ENCODE measurements at regions not wholly inside any gene's neighbourhood (a gene's known extent, or its start where the extent isn't known, plus 50 kb on each side); places are given as distances from the start of the nearest gene placed in this dataset.

DNA sequence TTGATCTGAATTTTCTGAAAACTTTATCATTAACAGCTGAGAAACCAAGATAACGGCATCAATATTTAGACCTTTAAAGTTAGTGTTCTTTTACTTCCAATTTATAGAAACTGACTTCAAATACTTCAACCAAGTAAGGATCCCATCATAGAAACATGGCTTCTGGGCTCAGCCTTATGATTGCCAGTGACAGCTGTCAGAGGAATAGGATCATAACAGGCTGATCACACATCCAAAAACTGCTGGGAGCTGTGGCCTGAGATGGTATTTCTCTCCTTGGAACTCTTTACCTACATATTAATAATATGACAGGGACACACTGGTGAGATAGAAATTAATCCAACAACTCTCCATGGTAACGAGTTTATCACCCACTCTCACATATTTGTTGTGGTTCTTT is 448.3 kb upstream of the NMUR2 start:
- Histone ChIP-seq H3K4me1 (no peaks in the 10 kb centered on the region), H3K27ac (no peak overlapping the region), H3K4me2 (no peak overlapping the region), H3K4me3 (no peak overlapping the region), H3K9me3 (no peaks in the 10 kb centered on the region)
- TF ChIP-seq ZC3H11A (IDR thresholded peaks at IDR 0.05) (no peak), ESRRA (IDR thresholded peaks at IDR 0.05; ENCODE audit: borderline replicate concordance, low read length) (no peak), RNF2 (IDR thresholded peaks at IDR 0.05; ENCODE audit: borderline replicate concordance, low read depth) (no peak), NPAS2 (CRISPR knock-in tag; IDR thresholded peaks at IDR 0.05; ENCODE audit: borderline replicate concordance) (no peak)
- ATAC-seq: no peak
- DNase-seq (ENCODE audit: low read depth in 1 of 2, low spot score in 1 of 2): no peak
- no peak for FAIRE-seq
- CTCF ChIA-PET: no interaction called here
- POLR2A ChIA-PET: no interaction called here
- WGBS (ENCODE audit: missing lambda C conversion rate): 1% methylated on average over 2 of the region's 2 CpGs

DNA sequence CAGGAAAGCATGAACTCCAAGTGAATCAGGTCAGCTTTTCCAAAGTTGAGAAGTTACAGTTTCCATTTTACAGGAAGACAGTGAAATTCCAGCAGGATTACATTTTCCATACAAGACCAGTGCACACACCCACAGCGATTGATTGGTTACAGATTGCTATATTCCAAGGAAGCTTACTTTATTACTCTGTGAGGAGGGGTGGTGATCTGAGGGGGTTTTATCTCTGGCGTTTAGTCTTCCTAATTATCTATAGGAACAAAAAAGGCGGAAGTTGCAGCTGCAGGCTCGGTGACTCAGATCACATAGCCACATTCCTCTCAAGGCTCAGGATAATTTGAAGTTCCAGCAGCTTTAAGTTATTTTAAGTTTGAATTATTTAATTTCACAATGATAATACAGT is 450.4 kb upstream of the NMUR2 start:
- DNase-seq (ENCODE audit: low read depth in 1 of 2, low spot score in 1 of 2) (no peak), ATAC-seq (no peak), FAIRE-seq (no peak)
- Histone ChIP-seq H3K4me1 (no peaks in the 10 kb centered on the region), H3K4me2 (no peak overlapping the region), H3K9me3 (no peaks in the 10 kb centered on the region), H3K4me3 (no peak overlapping the region), H3K27ac (no peak overlapping the region)
- ChIA-PET CTCF (no interaction called here), POLR2A (no interaction called here)
- TF ChIP-seq CHD2 (IDR thresholded peaks at IDR 0.05; ENCODE audit: low read length, partially characterized antibody) (no peak), FOXS1 (CRISPR knock-in tag; IDR thresholded peaks at IDR 0.05) (no peak), ESRRA (IDR thresholded peaks at IDR 0.05; ENCODE audit: borderline replicate concordance, low read length) (no peak), ZSCAN20 (CRISPR knock-in tag; IDR thresholded peaks at IDR 0.05) (no peak), CBX8 (IDR thresholded peaks at IDR 0.05) (no peak), RARB (CRISPR knock-in tag; IDR thresholded peaks at IDR 0.05) (no peak), CBX2 (IDR thresholded peaks at IDR 0.05; ENCODE audit: borderline replicate concordance, low read depth) (no peak), HOXA7 (CRISPR knock-in tag; IDR thresholded peaks at IDR 0.05) (no peak)
- TF ChIP-seq, protein P1, sequence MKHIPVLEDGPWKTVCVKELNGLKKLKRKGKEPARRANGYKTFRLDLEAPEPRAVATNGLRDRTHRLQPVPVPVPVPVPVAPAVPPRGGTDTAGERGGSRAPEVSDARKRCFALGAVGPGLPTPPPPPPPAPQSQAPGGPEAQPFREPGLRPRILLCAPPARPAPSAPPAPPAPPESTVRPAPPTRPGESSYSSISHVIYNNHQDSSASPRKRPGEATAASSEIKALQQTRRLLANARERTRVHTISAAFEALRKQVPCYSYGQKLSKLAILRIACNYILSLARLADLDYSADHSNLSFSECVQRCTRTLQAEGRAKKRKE (CRISPR knock-in tag; IDR thresholded peaks at IDR 0.05; ENCODE audit: low read depth): no peak
- WGBS (ENCODE audit: missing lambda C conversion rate): 14% methylated on average over 4 of the region's 4 CpGs

DNA sequence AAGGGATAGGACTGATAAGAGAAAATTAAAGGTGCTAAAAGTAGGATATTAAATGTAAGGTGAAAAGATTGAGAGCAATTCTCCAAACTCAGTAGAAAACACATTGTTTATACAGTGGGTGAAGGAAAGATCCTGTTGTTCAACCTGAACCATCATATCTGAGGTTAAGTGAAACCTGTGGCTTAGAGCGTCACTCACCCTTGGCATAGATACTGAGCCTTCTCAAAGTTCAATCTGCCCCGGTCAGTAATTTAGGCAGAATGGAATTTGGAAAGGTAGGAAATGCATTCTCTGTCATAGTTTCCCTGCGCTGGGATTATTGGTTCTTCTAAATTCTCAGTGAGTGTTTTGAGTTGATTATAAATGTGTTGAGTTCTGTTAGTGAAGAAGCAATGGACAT is 456.2 kb upstream of the NMUR2 start:
- 9% methylated on average over 3 of the region's 3 CpGs for WGBS (ENCODE audit: missing lambda C conversion rate)
- Histone ChIP-seq H3K4me2 (no peak overlapping the region), H3K4me1 (no peaks in the 10 kb centered on the region), H3K9me3 (no peaks in the 10 kb centered on the region), H3K4me3 (no peak overlapping the region), H3K27ac (no peak overlapping the region)
- DNase-seq (ENCODE audit: low read depth in 1 of 2, low spot score in 1 of 2): no peak
- TF ChIP-seq EHF (CRISPR knock-in tag; IDR thresholded peaks at IDR 0.05) (no peak), CEBPB (IDR thresholded peaks at IDR 0.05) (no peak)
- ChIA-PET CTCF (no interaction called here), POLR2A (no interaction called here)
- no peak for ATAC-seq
- FAIRE-seq: no peak

DNA sequence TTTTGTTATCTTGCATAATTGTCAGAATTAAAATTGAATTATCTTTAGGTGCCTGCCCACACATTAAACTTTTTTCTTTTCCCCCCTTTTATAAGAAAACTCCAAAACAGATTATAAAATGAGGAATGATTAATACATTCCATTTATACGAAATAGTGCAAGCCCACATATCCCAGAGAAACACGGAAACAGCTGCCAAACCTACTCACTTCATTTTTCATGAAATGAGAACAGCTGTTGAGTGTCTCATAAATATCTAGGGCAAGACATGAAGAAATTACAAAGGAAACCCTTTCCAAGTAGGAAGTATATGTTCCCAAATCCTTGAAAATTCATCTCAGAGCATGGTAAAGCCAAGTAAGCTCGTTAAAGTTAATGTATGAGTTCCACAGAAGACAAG is 459.4 kb upstream of the NMUR2 start:
- Histone ChIP-seq H3K4me3 (no peak overlapping the region), H3K4me1 (no peaks in the 10 kb centered on the region), H3K9me3 (no peaks in the 10 kb centered on the region), H3K4me2 (no peak overlapping the region), H3K27ac (no peak overlapping the region)
- ATAC-seq (no peak), DNase-seq (ENCODE audit: low read depth in 1 of 2, low spot score in 1 of 2) (no peak), FAIRE-seq (no peak)
- ChIA-PET POLR2A (no interaction called here), CTCF (no interaction called here)
- TF ChIP-seq, protein P1 (CRISPR knock-in tag; IDR thresholded peaks at IDR 0.05; ENCODE audit: low read depth): no peak
- TF ChIP-seq CHD4 (IDR thresholded peaks at IDR 0.05; ENCODE audit: borderline replicate concordance) (no peak), RARB (CRISPR knock-in tag; IDR thresholded peaks at IDR 0.05) (no peak), EHF (CRISPR knock-in tag; IDR thresholded peaks at IDR 0.05) (no peak), MAZ (IDR thresholded peaks at IDR 0.05; ENCODE audit: borderline replicate concordance, low read depth, low read length) (no peak), PHF8 (IDR thresholded peaks at IDR 0.05; ENCODE audit: borderline replicate concordance, low read depth) (no peak), ESRRA (IDR thresholded peaks at IDR 0.05; ENCODE audit: borderline replicate concordance, low read length) (no peak), HDAC2 (IDR thresholded peaks at IDR 0.05) (no peak), FOSL2 (IDR thresholded peaks at IDR 0.05) (no peak), FOSL2 (CRISPR knock-in tag; IDR thresholded peaks at IDR 0.05) (no peak), EP300 (IDR thresholded peaks at IDR 0.05) (no peak), JUNB (IDR thresholded peaks at IDR 0.05) (no peak), POLR2A (IDR thresholded peaks at IDR 0.05; ENCODE audit: low read length) (no peak)
- TF ChIP-seq, protein P2, sequence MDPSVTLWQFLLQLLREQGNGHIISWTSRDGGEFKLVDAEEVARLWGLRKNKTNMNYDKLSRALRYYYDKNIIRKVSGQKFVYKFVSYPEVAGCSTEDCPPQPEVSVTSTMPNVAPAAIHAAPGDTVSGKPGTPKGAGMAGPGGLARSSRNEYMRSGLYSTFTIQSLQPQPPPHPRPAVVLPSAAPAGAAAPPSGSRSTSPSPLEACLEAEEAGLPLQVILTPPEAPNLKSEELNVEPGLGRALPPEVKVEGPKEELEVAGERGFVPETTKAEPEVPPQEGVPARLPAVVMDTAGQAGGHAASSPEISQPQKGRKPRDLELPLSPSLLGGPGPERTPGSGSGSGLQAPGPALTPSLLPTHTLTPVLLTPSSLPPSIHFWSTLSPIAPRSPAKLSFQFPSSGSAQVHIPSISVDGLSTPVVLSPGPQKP (IDR thresholded peaks at IDR 0.05; ENCODE audit: low read depth, low read length): no peak
- TF ChIP-seq, protein P3, sequence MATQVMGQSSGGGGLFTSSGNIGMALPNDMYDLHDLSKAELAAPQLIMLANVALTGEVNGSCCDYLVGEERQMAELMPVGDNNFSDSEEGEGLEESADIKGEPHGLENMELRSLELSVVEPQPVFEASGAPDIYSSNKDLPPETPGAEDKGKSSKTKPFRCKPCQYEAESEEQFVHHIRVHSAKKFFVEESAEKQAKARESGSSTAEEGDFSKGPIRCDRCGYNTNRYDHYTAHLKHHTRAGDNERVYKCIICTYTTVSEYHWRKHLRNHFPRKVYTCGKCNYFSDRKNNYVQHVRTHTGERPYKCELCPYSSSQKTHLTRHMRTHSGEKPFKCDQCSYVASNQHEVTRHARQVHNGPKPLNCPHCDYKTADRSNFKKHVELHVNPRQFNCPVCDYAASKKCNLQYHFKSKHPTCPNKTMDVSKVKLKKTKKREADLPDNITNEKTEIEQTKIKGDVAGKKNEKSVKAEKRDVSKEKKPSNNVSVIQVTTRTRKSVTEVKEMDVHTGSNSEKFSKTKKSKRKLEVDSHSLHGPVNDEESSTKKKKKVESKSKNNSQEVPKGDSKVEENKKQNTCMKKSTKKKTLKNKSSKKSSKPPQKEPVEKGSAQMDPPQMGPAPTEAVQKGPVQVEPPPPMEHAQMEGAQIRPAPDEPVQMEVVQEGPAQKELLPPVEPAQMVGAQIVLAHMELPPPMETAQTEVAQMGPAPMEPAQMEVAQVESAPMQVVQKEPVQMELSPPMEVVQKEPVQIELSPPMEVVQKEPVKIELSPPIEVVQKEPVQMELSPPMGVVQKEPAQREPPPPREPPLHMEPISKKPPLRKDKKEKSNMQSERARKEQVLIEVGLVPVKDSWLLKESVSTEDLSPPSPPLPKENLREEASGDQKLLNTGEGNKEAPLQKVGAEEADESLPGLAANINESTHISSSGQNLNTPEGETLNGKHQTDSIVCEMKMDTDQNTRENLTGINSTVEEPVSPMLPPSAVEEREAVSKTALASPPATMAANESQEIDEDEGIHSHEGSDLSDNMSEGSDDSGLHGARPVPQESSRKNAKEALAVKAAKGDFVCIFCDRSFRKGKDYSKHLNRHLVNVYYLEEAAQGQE (IDR thresholded peaks at IDR 0.05): no peak
- 3% methylated on average over 3 of the region's 3 CpGs for WGBS (ENCODE audit: missing lambda C conversion rate)
